ENCODE measurements at regions not wholly inside any gene's neighbourhood (a gene's known extent, or its start where the extent isn't known, plus 50 kb on each side); places are given as distances from the start of the nearest gene placed in this dataset.

DNA sequence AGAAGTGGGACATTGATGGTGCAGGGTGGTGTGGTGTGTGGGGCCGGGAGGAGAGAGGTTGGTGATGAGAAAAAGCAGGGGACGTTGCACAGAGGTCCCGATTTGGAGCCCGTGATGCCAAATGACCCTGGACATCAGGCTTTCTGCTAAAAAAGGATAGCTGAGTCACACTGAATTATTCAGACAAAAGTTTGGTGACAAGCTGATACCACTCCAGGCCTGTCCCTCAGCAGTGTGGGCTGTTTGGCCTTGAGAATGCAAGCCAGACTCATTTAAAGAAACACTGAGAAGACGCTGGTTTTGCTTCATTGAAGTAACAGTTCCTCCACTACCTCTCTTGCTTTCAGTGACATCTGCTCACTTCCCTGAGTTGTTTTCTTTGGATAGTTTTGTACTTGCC lies 262.1 kb upstream of the PWP1 start:
- DNase-seq (ENCODE audit: extremely low spot score, unreplicated experiment): no peak
- Mint-ChIP-seq H3K27ac (no peak overlapping the region), H3K4me3 (no peak overlapping the region), H3K27me3 (peaks cover 3% of the 10 kb centered on the region), H3K4me1 (ENCODE audit: unreplicated experiment) (peaks cover 8% of the 10 kb centered on the region), H3K36me3 (peaks cover 4% of the 10 kb centered on the region), H3K9me3 (peaks cover 5% of the 10 kb centered on the region)
- TF ChIP-seq, protein P1, sequence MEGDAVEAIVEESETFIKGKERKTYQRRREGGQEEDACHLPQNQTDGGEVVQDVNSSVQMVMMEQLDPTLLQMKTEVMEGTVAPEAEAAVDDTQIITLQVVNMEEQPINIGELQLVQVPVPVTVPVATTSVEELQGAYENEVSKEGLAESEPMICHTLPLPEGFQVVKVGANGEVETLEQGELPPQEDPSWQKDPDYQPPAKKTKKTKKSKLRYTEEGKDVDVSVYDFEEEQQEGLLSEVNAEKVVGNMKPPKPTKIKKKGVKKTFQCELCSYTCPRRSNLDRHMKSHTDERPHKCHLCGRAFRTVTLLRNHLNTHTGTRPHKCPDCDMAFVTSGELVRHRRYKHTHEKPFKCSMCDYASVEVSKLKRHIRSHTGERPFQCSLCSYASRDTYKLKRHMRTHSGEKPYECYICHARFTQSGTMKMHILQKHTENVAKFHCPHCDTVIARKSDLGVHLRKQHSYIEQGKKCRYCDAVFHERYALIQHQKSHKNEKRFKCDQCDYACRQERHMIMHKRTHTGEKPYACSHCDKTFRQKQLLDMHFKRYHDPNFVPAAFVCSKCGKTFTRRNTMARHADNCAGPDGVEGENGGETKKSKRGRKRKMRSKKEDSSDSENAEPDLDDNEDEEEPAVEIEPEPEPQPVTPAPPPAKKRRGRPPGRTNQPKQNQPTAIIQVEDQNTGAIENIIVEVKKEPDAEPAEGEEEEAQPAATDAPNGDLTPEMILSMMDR (conservative IDR thresholded peaks at IDR 0.05): no peak

DNA sequence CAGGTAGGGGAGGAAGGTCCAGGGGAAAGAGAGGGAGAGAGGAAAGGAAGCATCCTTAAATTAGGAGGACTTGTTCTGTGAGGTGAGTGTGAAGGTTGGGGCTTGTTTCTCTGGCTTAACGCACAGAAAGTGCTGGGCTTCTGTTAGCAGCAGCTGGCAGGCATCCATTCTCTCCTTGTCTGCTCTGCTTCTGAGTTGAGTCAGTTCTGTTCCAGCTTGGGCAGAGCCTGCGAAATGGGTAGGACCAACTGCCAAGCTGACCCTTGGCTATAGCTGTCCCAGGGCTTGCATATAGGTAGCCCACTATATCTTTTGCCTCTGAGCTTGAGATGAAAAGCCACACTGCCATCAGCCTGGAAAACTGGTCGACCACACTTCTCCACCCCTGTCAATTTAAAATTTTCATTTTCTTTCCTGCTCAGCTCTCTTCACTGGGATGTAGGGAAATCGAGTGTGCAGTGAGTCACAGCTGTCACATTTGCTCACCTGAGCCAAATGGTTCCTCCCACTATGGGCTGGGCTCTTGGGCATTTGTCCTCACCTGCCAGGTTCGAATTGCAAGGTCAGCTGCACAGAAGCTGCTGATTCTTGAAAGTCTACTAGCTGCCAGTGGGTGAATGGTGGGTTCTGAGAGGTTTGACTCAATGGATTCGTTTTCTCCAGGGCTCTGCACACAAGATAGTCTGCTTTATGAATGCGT lies 256.4 kb upstream of the PWP1 start:
- no peaks in the 10 kb centered on the region for H3K9me3 Mint-ChIP-seq
- no peak for DNase-seq (ENCODE audit: extremely low spot score, unreplicated experiment)
- H3K36me3 Mint-ChIP-seq: no peaks in the 10 kb centered on the region
- H3K27ac Mint-ChIP-seq: peak overlapping the region; percentile 70
- TF ChIP-seq, protein P1 (conservative IDR thresholded peaks at IDR 0.05): no peak
- no peak overlapping the region for H3K4me3 Mint-ChIP-seq
- H3K4me1 Mint-ChIP-seq (ENCODE audit: unreplicated experiment): peaks cover 8% of the 10 kb centered on the region
- H3K27me3 Mint-ChIP-seq: peaks cover 3% of the 10 kb centered on the region

DNA sequence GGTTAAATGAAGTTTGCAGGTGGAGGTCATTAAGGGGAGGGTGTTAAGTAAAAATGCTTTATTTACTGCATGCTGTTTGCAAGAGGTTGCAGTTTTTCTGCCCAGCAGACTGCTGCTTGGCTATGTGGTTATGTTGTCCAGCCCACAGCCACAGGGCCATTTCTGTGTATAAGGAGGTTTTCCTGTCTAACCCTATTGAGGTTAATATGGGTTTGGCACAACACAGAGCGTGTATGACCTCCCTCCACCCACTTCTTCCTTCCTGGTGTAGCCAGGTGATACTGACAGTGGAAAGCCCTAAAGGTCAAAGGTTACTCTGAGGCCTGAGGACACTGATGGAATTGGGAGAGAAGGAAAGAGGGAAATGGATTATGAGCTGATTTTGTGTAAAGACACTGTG lies 253.7 kb upstream of the PWP1 start:
- no peak for DNase-seq (ENCODE audit: extremely low spot score, unreplicated experiment)
- Mint-ChIP-seq H3K4me1 (ENCODE audit: unreplicated experiment) (peaks cover 11% of the 10 kb centered on the region), H3K27me3 (no peaks in the 10 kb centered on the region), H3K36me3 (no peaks in the 10 kb centered on the region), H3K9me3 (no peaks in the 10 kb centered on the region), H3K27ac (no peak overlapping the region), H3K4me3 (no peak overlapping the region)
- TF ChIP-seq, protein P1 (conservative IDR thresholded peaks at IDR 0.05): no peak

DNA sequence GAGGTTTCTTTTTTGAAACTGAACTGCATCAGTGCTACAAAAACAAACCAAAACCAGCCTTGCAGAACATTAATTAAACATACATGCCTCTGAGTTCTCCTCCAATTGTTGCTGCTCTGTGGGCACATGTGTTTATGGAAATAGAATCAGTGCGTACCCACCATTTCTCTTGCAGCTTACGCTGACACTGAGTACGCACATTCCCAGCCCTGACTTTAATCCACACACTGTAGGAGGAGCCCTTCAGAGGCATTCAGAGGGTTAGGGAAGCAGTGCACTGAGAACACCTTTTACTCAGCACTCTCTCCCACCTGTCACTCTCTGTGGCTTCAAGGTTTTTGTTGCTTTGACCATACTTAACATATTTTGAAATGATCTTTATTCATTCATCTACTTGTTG lies 250.5 kb upstream of the PWP1 start:
- Mint-ChIP-seq H3K4me3 (no peak overlapping the region), H3K27ac (no peak overlapping the region), H3K27me3 (peaks cover 5% of the 10 kb centered on the region), H3K4me1 (ENCODE audit: unreplicated experiment) (peaks cover 13% of the 10 kb centered on the region), H3K9me3 (no peaks in the 10 kb centered on the region), H3K36me3 (no peaks in the 10 kb centered on the region)
- TF ChIP-seq, protein P1 (conservative IDR thresholded peaks at IDR 0.05): no peak
- no peak for DNase-seq (ENCODE audit: extremely low spot score, unreplicated experiment)

DNA sequence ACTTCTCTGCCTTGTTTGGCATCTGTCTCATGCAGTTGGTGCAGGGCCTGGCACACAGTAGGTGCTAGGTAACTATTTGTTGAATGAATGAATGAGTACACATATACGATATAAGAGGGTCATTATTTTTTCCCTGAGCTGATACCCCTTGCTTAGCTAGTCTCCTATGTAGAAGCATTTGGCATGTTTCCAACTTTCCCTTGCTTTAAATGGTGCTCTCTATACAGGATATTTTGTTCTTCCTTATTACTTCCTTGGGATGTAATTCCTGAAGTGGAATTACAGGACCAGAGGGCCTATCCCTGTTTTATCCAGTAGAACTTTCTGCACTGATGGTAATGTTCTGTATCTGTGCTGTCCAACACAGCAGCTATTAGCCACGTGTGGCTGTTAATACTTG lies 250.1 kb upstream of the PWP1 start:
- no peak overlapping the region for H3K4me3 Mint-ChIP-seq
- no peaks in the 10 kb centered on the region for H3K36me3 Mint-ChIP-seq
- H3K4me1 Mint-ChIP-seq (ENCODE audit: unreplicated experiment): peaks cover 13% of the 10 kb centered on the region
- no peak overlapping the region for H3K27ac Mint-ChIP-seq
- TF ChIP-seq, protein P1 (conservative IDR thresholded peaks at IDR 0.05): no peak
- peaks cover 5% of the 10 kb centered on the region for H3K27me3 Mint-ChIP-seq
- no peaks in the 10 kb centered on the region for H3K9me3 Mint-ChIP-seq
- DNase-seq (ENCODE audit: extremely low spot score, unreplicated experiment): no peak

Data from type B pancreatic cell (in vitro differentiated cells).